SU-DHL-6 (cell line): ENCODE measurements at regions not wholly inside any gene's neighbourhood (a gene's known extent, or its start where the extent isn't known, plus 50 kb on each side); places are given as distances from the start of the nearest gene placed in this dataset.

Experiments
- H2AFZ ChIP-seq: fragments of 200-600 bp; sonication (generic); 2 replicates; pipeline ENCODE4 v1.6.1; 2014; ENCODE audit warnings: low read depth, mild to moderate bottlenecking, moderate library complexity, mixed read lengths, antibody characterized with exemption, low read length; ENCODE audit not compliant: severe bottlenecking
- H3F3A ChIP-seq: fragments of 200-600 bp; shearing (Covaris generic); 2 replicates; pipeline ENCODE4 v1.6.0; 2016; ENCODE audit warnings: antibody characterized with exemption, mild to moderate bottlenecking; ENCODE audit not compliant: insufficient read depth
- H3K27ac ChIP-seq: fragments of 200-600 bp; sonication (generic); 2 replicates; pipeline ENCODE4 v1.5.1; 2016; ENCODE audit warnings: low read depth, mild to moderate bottlenecking, low read length, moderate library complexity, mixed read lengths
- H3K27me3 ChIP-seq: fragments of 200-600 bp; sonication (generic), shearing (Covaris generic); 2 replicates; pipeline ENCODE4 v1.6.0; 2014; ENCODE audit warnings: mild to moderate bottlenecking, low read length
- H3K36me3 ChIP-seq: fragments of 200-600 bp; sonication (generic); 2 replicates; pipeline ENCODE4 v1.6.1; 2014; ENCODE audit warnings: mild to moderate bottlenecking, low read length, mixed read lengths
- H3K4me2 ChIP-seq: fragments of 300-600, 200-600 bp; shearing (Covaris generic), sonication (generic); 2 replicates; pipeline ENCODE4 v1.6.0; 2014; ENCODE audit warnings: low read length, low read depth, mild to moderate bottlenecking; ENCODE audit not compliant: poor library complexity, severe bottlenecking
- H3K4me3 ChIP-seq: fragments of 200-600 bp; sonication (generic); 2 replicates; pipeline ENCODE4 v1.5.1; 2014; ENCODE audit warnings: antibody characterized with exemption, low read length, mild to moderate bottlenecking, mixed read lengths; ENCODE audit not compliant: insufficient read depth, poor library complexity, severe bottlenecking
- H3K79me2 ChIP-seq: fragments of 200-600 bp; sonication (generic); 2 replicates; pipeline ENCODE4 v1.6.1; 2014; ENCODE audit warnings: mild to moderate bottlenecking, low read length, moderate library complexity; ENCODE audit not compliant: insufficient read depth
- H3K9ac ChIP-seq: fragments of 200-600 bp; sonication (generic); 2 replicates; pipeline ENCODE4 v1.7.0; 2014; ENCODE audit warnings: mild to moderate bottlenecking, low read length
- H3K9me2 ChIP-seq: fragments of 200-600 bp; sonication (generic); replicated peaks from 2 replicates; pipeline ENCODE4 v1.6.1; 2014; ENCODE audit warnings: low read length; ENCODE audit not compliant: insufficient read depth
- H3K9me3 ChIP-seq: fragments of 200-600 bp; sonication (generic); 2 replicates; pipeline ENCODE4 v1.6.1; 2014; ENCODE audit warnings: low read length, mixed read lengths; ENCODE audit not compliant: insufficient read depth
- H4K20me1 ChIP-seq: fragments of 200-600 bp; sonication (generic); 2 replicates; pipeline ENCODE4 v1.6.1; 2014; ENCODE audit warnings: low read depth, mild to moderate bottlenecking, antibody characterized with exemption, low read length, moderate library complexity, mixed read lengths
- EZH2phosphoT487 ChIP-seq: fragments of 200-600 bp; sonication (generic), shearing (Covaris generic); conservative IDR thresholded peaks from 2 replicates; pipeline ENCODE4 v1.6.1; 2018; ENCODE audit warnings: mild to moderate bottlenecking, antibody characterized with exemption, low read length, moderate library complexity, mixed read lengths
- TF ChIP-seq, protein P1 (sequence below): fragments of 200-600 bp; sonication (generic); IDR thresholded peaks from one replicate; pipeline ENCODE4 v1.5.1; 2017; ENCODE audit warnings: antibody characterized with exemption, mild to moderate bottlenecking, low read length, moderate library complexity; ENCODE audit not compliant: insufficient read depth, poor library complexity, severe bottlenecking

DNA sequence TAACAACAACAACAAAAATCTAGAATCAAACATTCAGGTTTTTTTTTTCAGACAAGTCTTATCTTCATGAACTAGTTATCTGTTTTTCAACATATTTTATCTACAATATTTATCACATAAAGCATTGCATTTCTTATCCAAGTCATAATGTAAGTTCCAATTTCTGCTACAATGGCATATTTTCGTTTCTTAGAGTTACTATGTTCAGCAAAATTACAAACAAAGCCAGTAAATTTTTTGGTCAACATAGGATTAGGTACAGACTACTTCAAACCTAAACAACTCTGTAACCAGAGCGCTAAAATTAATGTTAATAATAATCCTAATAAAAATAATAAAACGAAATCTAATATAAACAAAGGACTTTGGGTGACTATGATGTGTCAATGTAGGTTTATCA is 165.4 kb upstream of the TACR3 start:
- Histone ChIP-seq H3K9me2 (no peaks in the 10 kb centered on the region), H3K4me3 (no peak overlapping the region), H3F3A (no peaks in the 10 kb centered on the region), H3K9me3 (no peaks in the 10 kb centered on the region), H2AFZ (no peak overlapping the region), H3K9ac (no peak overlapping the region), H3K27me3 (no peaks in the 10 kb centered on the region), H3K4me2 (no peak overlapping the region), H3K79me2 (no peaks in the 10 kb centered on the region), H3K27ac (no peak overlapping the region), H3K36me3 (no peaks in the 10 kb centered on the region), H4K20me1 (no peaks in the 10 kb centered on the region)
- TF ChIP-seq, protein P1, sequence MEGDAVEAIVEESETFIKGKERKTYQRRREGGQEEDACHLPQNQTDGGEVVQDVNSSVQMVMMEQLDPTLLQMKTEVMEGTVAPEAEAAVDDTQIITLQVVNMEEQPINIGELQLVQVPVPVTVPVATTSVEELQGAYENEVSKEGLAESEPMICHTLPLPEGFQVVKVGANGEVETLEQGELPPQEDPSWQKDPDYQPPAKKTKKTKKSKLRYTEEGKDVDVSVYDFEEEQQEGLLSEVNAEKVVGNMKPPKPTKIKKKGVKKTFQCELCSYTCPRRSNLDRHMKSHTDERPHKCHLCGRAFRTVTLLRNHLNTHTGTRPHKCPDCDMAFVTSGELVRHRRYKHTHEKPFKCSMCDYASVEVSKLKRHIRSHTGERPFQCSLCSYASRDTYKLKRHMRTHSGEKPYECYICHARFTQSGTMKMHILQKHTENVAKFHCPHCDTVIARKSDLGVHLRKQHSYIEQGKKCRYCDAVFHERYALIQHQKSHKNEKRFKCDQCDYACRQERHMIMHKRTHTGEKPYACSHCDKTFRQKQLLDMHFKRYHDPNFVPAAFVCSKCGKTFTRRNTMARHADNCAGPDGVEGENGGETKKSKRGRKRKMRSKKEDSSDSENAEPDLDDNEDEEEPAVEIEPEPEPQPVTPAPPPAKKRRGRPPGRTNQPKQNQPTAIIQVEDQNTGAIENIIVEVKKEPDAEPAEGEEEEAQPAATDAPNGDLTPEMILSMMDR, result no peak
- TF ChIP-seq EZH2phosphoT487, result no peak

DNA sequence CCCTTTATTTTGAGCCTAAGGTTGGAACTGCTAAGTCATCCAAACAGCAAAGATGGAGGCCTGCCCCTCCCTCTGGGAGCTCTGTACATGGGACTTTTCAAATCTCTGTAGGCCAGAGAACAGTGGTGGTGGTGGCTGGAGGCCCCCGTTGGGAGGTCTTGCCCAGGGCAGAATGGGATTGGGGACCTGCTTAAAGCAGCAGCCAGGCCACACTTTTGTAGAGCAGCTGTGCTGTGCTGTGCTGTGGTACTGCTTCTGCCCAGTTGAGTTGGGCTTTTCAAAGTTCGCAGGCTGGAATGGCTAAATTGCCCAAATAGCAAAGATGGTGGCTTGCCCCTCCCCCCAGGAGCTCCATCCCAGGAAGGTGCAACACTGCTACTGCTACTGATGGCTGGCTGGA is 147.5 kb upstream of the TACR3 start:
- Histone ChIP-seq H3K9me2 (no peaks in the 10 kb centered on the region), H2AFZ (no peak overlapping the region), H3K4me2 (no peak overlapping the region), H3F3A (no peaks in the 10 kb centered on the region), H3K36me3 (no peaks in the 10 kb centered on the region), H3K9me3 (no peaks in the 10 kb centered on the region), H3K4me3 (no peak overlapping the region), H3K79me2 (no peaks in the 10 kb centered on the region), H3K27ac (no peak overlapping the region), H4K20me1 (no peaks in the 10 kb centered on the region), H3K9ac (no peak overlapping the region), H3K27me3 (no peaks in the 10 kb centered on the region)
- TF ChIP-seq, protein P1, result no peak
- no peak for TF ChIP-seq EZH2phosphoT487

DNA sequence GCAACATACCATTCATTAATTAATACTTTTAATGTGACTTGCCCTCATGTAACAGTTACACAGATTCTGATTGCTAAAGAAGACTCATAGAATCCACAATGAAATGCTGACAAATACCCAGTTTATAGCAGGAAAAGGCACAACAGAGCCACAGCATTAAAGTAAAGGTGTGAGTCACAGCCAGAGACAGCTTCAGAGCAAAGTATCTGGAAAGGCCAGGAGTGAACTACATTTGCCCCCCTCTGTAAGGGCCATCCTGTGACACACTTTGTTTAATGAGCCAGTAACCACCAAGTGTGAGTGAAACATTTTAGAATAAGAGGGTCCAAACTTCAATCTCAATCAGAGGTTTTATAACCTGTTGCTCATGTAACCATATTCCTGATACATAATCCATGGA is 133.8 kb upstream of the TACR3 start:
- Histone ChIP-seq H3K9me3 (no peaks in the 10 kb centered on the region), H2AFZ (no peak overlapping the region), H4K20me1 (no peaks in the 10 kb centered on the region), H3K4me3 (no peak overlapping the region), H3K79me2 (no peaks in the 10 kb centered on the region), H3K27ac (no peak overlapping the region), H3F3A (no peaks in the 10 kb centered on the region), H3K9ac (no peak overlapping the region), H3K27me3 (no peaks in the 10 kb centered on the region), H3K9me2 (no peaks in the 10 kb centered on the region), H3K36me3 (no peaks in the 10 kb centered on the region), H3K4me2 (no peak overlapping the region)
- TF ChIP-seq EZH2phosphoT487, result no peak
- TF ChIP-seq, protein P1, result no peak

DNA sequence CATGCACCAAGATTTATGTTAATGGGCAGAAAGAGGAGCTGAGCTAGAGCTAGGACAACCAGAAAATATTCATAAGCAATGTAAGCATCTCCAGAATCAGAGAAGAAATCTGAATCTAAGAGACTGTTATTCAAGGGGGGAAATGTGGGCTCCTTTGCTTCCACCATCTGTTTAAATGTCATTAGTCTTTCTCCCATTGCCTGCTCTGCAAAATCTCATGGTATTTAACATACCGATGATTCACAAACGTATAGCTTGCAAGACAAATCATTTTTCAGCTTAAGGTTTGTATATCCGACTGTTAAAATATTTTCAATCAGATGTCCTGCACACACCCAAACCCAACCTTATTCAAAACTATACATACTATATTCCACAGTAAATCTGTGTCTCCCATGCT is 133.4 kb upstream of the TACR3 start:
- no peak overlapping the region for H3K4me3 ChIP-seq
- no peaks in the 10 kb centered on the region for H3K79me2 ChIP-seq
- no peak overlapping the region for H2AFZ ChIP-seq
- H3F3A ChIP-seq, result no peaks in the 10 kb centered on the region
- H3K27ac ChIP-seq, result no peak overlapping the region
- no peak for TF ChIP-seq EZH2phosphoT487
- TF ChIP-seq, protein P1, result no peak
- no peaks in the 10 kb centered on the region for H4K20me1 ChIP-seq
- H3K9me2 ChIP-seq, result no peaks in the 10 kb centered on the region
- H3K9ac ChIP-seq, result no peak overlapping the region
- H3K36me3 ChIP-seq, result no peaks in the 10 kb centered on the region
- H3K9me3 ChIP-seq, result no peaks in the 10 kb centered on the region
- H3K4me2 ChIP-seq, result no peak overlapping the region
- H3K27me3 ChIP-seq, result no peaks in the 10 kb centered on the region
